Thymus (tissue), 11 donors: ENCODE measurements at regions not wholly inside any gene's neighbourhood (a gene's known extent, or its start where the extent isn't known, plus 50 kb on each side); places are given as distances from the start of the nearest gene placed in this dataset.

Source experiments
- DNase-seq, 9 donors: peaks; one replicate each; pipeline ENCODE4 v3.0.0-alpha.2; 2013; ENCODE audit warnings: low spot score in 9 of 9, low read depth in 6 of 9, missing footprints in 1 of 9
- H3K27ac ChIP-seq, 2 donors: one replicate each; pipeline ENCODE4 v1.5.1; 2013; ENCODE audit warnings: control low read depth in 1 of 2, low read depth in 1 of 2, low read length in 1 of 2, mild to moderate bottlenecking in 1 of 2, moderate library complexity in 1 of 2
- H3K27me3 ChIP-seq, 2 donors: one replicate each; pipeline ENCODE4 v1.5.1; 2013; ENCODE audit warnings: low read length in 1 of 2; ENCODE audit not compliant: control insufficient read depth in 2 of 2, insufficient read depth in 1 of 2
- H3K36me3 ChIP-seq, 2 donors: one replicate each; pipeline ENCODE4 v1.5.1; 2013; ENCODE audit warnings: low read length in 1 of 2, mild to moderate bottlenecking in 1 of 2, moderate library complexity in 1 of 2; ENCODE audit not compliant: control insufficient read depth in 2 of 2, insufficient read depth in 2 of 2
- H3K4me1 ChIP-seq, 2 donors: one replicate each; pipeline ENCODE4 v1.5.1; 2013; ENCODE audit warnings: low read length in 2 of 2; ENCODE audit not compliant: control insufficient read depth in 2 of 2, insufficient read depth in 2 of 2
- H3K4me3 ChIP-seq, 2 donors: one replicate each; pipeline ENCODE4 v1.5.1; 2013; ENCODE audit warnings: low read length in 2 of 2, control low read depth in 1 of 2, mild to moderate bottlenecking in 1 of 2
- H3K9me3 ChIP-seq, 2 donors: one replicate each; pipeline ENCODE4 v1.5.1; 2013; ENCODE audit warnings: low read length in 1 of 2, mild to moderate bottlenecking in 1 of 2; ENCODE audit not compliant: control insufficient read depth in 2 of 2, insufficient read depth in 1 of 2
- WGBS: extraction: QIAGEN DNeasy Blood & Tissue Kit; methylation state at CpG from one replicate; pipeline ENCODE4 v1.1.7; 2013; 5-methylcytosine and 5-hydroxymethylcytosine counted together
- donor health status: healthy.

DNA sequence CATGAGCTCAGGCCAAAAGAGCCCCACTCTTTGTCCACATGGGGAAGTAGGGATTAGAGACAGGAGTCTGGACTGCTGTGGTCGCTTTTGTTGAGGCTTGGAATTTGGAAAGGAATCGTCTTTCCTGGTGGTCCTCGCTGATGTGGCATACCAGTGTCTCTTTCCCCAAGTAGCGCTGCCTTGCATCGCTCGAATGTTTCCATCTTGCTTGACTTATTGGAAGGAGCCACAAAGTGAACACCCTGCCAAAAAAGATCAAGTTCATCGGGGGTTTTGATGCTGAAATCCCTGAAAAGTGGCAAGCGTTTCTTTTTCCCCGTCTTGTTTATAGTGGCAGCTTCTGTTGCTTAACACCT, 161.3 kb downstream of the MACROH2A1 start:
- peaks cover 0 to 5% of the 10 kb centered on the region in 2 donors for H3K4me1 ChIP-seq
- no peak overlapping the region for H3K4me3 ChIP-seq
- WGBS, result 95% methylated on average over 9 of the region's 9 CpGs
- no peaks in the 10 kb centered on the region for H3K9me3 ChIP-seq
- no peaks in the 10 kb centered on the region for H3K36me3 ChIP-seq
- no peak for DNase-seq
- no peak overlapping the region for H3K27ac ChIP-seq
- no peaks in the 10 kb centered on the region for H3K27me3 ChIP-seq

DNA sequence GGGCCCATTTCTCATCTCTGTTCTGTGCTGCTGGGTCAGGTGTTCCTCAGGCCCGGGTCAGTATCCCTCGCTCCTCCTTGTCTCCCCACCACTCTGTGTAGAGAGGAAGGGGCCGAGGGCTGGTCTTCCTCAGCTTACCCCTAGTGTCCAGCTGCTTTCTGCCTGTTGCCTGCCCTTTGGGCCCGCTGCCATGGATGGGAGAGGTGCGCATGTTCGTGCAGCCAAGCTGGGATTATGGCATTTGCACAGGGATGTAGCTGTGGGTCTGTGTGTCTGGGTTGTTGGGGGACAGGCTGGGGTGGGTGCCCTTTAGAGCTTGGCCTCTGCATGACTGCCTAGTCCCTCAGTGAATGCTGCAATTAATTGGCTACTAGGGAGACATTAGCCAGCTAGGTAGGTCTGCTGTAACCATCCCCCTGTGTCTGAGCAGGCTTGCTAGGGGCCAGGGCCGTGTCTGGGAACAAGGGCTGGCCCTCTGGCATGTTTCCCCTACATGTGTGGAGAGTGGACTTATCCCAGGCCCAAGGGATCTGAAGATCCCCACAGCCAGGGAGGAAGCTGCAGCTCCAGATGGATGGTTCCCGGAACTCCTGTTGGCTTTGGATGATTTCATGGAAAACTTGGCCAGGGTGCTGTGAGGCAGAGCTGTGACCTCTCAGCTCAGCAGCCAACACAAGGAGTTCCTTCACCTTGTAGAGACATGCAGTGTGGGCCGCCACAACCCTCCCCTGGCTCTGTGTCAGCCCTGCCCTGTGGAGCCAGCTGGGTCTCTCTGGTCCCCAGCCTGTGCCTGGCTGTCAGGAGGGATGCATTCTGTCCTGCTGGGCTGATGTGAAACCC, 161.9 kb downstream of the MACROH2A1 start:
- DNase-seq, result no peak
- WGBS, result 94% methylated on average over 9 of the region's 9 CpGs
- H3K27ac ChIP-seq, result no peak overlapping the region

DNA sequence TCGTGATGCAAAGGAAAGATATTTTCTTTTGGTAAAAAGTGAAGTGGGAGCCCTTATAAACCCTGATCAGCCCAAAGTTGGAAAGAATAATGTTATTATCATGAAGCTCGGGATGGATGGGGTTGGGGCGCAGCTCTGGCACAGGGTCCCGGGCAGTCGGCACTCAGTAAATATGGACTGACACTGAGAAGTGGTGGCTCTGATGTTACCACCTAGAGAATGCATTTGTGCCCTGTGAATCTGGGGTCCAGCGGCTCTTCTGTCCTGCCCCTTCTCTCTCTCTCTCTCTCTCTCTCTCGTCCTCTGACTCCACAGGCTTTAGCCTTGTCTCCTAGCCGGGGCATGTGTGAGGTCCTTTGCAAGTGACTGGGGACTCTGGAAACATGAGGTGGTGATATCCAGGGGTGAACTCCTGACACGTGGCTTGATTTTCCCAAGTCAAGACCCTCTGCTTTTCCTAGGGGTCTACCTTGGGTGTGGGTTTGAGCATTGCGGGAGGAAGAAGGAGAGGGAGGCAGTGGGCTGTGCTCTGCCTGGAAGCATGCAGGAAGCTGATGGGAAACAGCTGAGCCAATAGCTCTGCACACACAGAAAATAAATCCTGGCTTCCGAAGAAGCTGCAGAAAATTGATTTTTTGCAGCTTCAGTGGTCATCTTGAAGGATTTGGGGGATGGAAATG, 162.7 kb downstream of the MACROH2A1 start:
- Histone ChIP-seq H3K27ac (no peak overlapping the region), H3K4me3 (no peak overlapping the region), H3K4me1 (peaks cover 0 to 5% of the 10 kb centered on the region in 2 donors), H3K27me3 (no peaks in the 10 kb centered on the region), H3K36me3 (no peaks in the 10 kb centered on the region), H3K9me3 (no peaks in the 10 kb centered on the region)
- DNase-seq, result no peak
- 95% methylated on average over 11 of the region's 11 CpGs for WGBS

More for the DNA sequence above, 161.9 kb downstream of the MACROH2A1 start:
- no peaks in the 10 kb centered on the region for H3K9me3 ChIP-seq
- H3K27me3 ChIP-seq, result no peaks in the 10 kb centered on the region
- H3K4me3 ChIP-seq, result no peak overlapping the region
- H3K4me1 ChIP-seq, result peaks cover 0 to 5% of the 10 kb centered on the region in 2 donors
- H3K36me3 ChIP-seq, result no peaks in the 10 kb centered on the region

DNA sequence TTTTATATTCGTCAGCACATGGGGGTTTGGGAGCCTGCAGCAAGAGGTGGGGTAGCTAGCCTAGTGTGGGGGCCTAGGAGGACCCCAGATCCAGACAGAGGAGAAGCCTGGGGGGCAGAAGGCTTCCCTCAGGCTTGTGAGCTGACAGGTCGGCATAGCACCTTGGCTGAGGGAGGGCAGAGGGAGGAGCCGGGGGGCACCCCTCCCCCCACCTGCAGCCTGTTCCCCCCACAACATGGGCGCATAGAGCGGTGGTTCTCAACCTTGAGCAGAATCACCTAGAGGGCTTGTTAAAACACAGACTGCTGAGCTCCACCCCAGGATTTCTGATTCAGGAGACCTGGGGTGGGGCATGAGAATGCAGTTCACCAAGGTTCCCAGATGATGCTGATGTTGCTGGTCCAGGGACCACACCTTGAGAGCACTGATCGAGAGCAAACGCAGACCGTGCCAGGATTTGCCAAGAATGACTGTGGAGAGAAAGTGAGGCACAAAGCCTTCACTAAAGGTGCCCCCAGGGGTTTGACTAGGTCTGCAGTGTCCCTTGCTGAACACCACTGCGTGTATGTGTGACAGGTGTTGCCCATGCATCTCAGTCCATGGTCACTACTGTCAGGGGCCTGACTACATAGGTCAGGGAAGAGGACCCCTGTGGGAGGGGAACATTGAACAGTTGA, 163.3 kb downstream of the MACROH2A1 start:
- no peaks in the 10 kb centered on the region for H3K9me3 ChIP-seq
- H3K36me3 ChIP-seq, result no peaks in the 10 kb centered on the region
- no peak overlapping the region for H3K4me3 ChIP-seq
- no peak overlapping the region for H3K27ac ChIP-seq
- H3K4me1 ChIP-seq, result peaks cover 0 to 5% of the 10 kb centered on the region in 2 donors
- H3K27me3 ChIP-seq, result no peaks in the 10 kb centered on the region
- DNase-seq, result no peak
- 90% methylated on average over 9 of the region's 9 CpGs for WGBS

DNA sequence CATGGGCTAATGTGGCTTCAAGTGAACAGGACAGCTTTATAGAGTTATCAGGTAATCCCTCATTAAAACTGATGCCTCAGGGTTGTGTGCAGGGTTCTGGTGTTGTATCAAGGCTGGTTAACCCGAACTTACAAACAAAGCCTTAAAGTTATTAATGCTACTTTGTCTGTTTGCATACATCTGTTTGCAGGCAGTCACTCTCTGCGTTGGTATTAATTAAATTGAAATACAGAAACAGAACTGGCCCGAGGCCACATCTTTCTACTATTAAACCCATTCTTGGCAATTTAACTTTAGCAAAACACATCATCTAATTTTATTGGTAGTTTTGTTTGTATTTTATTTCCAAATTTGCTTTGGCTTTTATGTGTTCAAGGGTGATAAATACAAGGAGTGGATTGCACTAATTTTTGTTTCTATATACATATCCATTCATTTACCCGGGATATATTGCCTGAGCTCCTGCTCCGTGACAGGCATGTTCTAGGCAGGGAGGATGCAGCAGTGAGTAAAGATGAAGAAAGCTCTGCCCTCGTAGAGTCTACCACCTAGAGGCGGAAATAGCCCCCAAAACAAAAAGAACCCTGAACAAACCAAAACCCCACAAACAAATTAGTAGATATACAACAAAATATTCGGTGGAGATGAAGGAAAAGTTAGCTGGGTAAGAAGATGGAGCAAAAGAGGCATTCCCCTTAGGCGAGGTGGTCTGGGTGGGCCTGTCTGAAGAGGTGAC, 164.2 kb downstream of the MACROH2A1 start:
- no peak for DNase-seq
- H3K4me1 ChIP-seq, result peaks cover 0 to 5% of the 10 kb centered on the region in 2 donors
- no peaks in the 10 kb centered on the region for H3K36me3 ChIP-seq
- no peaks in the 10 kb centered on the region for H3K27me3 ChIP-seq
- H3K4me3 ChIP-seq, result no peak overlapping the region
- H3K27ac ChIP-seq, result no peak overlapping the region
- H3K9me3 ChIP-seq, result no peaks in the 10 kb centered on the region
- 95% methylated on average over 9 of the region's 9 CpGs for WGBS

DNA sequence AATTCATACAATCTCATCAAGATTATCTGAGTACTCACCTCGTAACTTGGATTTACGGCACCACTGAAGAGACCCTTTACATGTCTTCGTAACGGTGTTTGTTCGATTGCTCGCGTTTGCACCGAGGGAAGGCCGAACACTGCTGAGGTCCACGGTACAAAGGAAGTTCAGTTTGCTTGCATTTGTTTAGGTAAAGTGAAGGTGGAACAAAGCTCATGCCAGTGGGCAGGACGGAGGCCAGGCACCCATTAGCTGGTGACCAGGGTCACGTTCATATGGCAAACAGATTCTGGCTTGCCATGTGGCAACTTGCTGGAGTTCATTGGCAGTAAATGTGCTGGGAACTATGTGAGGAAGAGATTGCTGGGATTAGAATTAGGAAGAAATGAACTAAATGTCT, 164.8 kb downstream of the MACROH2A1 start:
- Histone ChIP-seq H3K27me3 (no peaks in the 10 kb centered on the region), H3K27ac (no peak overlapping the region), H3K4me3 (no peak overlapping the region), H3K9me3 (no peaks in the 10 kb centered on the region), H3K4me1 (peaks cover 0 to 5% of the 10 kb centered on the region in 2 donors), H3K36me3 (no peaks in the 10 kb centered on the region)
- DNase-seq, result no peak
- WGBS, result 96% methylated on average over 12 of the region's 12 CpGs

DNA sequence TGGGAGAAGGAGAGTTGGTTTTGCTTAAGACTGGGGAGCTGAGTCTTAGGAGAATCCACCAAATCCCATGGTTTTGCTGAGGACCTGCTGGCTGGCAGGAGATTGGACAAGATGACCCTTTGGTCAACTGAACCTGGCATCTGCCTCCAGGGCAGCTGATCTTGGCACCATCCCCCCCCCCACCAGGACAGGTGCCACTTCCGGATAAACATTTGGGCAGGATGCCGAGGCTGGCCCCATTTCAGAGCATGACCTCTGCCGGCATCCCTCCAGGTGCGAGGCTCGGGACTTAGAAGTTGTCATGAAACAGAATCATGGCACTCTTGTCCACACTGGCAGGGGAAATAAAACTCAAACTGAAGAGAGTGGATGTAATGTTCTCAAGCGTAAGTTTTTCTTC, 165.6 kb downstream of the MACROH2A1 start:
- Histone ChIP-seq H3K27me3 (no peaks in the 10 kb centered on the region), H3K36me3 (no peaks in the 10 kb centered on the region), H3K27ac (no peak overlapping the region), H3K4me1 (peaks cover 0 to 5% of the 10 kb centered on the region in 2 donors), H3K4me3 (no peak overlapping the region), H3K9me3 (no peaks in the 10 kb centered on the region)
- 95% methylated on average over 6 of the region's 6 CpGs for WGBS
- no peak for DNase-seq

DNA sequence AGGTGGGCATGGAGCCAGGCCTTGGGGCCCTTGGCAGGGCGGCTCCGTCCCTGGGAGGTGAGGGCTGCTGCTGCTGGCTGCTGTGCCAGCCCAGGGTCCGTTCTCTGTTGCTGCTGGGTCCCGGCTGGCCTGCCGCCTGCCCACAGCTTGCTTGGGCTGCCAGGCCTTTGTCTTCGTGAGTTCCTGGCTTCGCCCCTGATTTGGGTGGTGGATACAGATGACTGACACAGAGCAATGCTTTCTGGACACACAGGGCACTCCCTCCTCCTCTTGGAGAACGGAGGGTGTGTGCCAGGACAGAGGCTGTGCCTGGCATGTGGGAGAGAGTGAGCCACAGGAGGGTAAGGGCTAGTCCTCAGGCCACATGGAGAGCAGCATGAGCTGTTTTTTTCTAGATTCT, 166.1 kb downstream of the MACROH2A1 start:
- Histone ChIP-seq H3K27ac (no peak overlapping the region), H3K4me3 (no peak overlapping the region), H3K27me3 (no peaks in the 10 kb centered on the region), H3K36me3 (no peaks in the 10 kb centered on the region), H3K4me1 (peaks cover 0 to 5% of the 10 kb centered on the region in 2 donors), H3K9me3 (no peaks in the 10 kb centered on the region)
- no peak for DNase-seq
- 96% methylated on average over 8 of the region's 8 CpGs for WGBS
